HepG2 (cell line): ENCODE measurements at regions not wholly inside any gene's neighbourhood (a gene's known extent, or its start where the extent isn't known, plus 50 kb on each side); places are given as distances from the start of the nearest gene placed in this dataset.

ENCODE experiments used
- ATF2 ChIP-seq: sonication (generic); formaldehyde crosslinking; IDR thresholded peaks from 2 replicates; pipeline ENCODE4 v1.4.0; 2020; ENCODE audit warnings: missing genetic modification reagents
- ATF7 ChIP-seq, 2 experiments: fragments of 450-650 bp in 1 of 2; sonication (generic) in 1 of 2; formaldehyde crosslinking in 1 of 2; IDR thresholded peaks; 2 replicates each; pipeline versions ENCODE4 v1.4.0 to v1.6.1; 2016 to 2020; ENCODE audit warnings: antibody characterized with exemption in 1 of 2, mild to moderate bottlenecking in 1 of 2, missing genetic modification reagents in 1 of 2
- CTCF ChIP-seq: sonication (generic); formaldehyde crosslinking; IDR thresholded peaks from 2 replicates; pipeline ENCODE4 v1.5.0; 2020; ENCODE audit warnings: mild to moderate bottlenecking, missing genetic modification reagents, moderate library complexity
- ELK4 ChIP-seq: sonication (generic); formaldehyde crosslinking; IDR thresholded peaks from 2 replicates; pipeline ENCODE4 v1.9.0; 2021; ENCODE audit warnings: missing genetic modification reagents, borderline replicate concordance
- EP300 ChIP-seq, 3 experiments: sonication (generic) in 1 of 3; formaldehyde crosslinking in 1 of 3; IDR thresholded peaks; 2 replicates each; pipeline versions ENCODE4 v1.5.1 to v1.6.1; 2011 to 2020; ENCODE audit warnings: low read depth in 2 of 3, low read length in 2 of 3, borderline replicate concordance in 1 of 3, improper control_type of control experiment in 1 of 3, mild to moderate bottlenecking in 1 of 3, missing genetic modification reagents in 1 of 3, moderate library complexity in 1 of 3
- EZH2 ChIP-seq: conservative IDR thresholded peaks from 2 replicates; pipeline ENCODE4 v1.6.1; 2012; ENCODE audit warnings: mild to moderate bottlenecking, low read depth, low read length, moderate library complexity
- FOXP1 ChIP-seq, 2 experiments: fragments of 450-650 bp in 1 of 2; IDR thresholded peaks; 2 replicates each; pipeline ENCODE4 v1.6.1; 2017 to 2018; ENCODE audit warnings: antibody characterized with exemption in 1 of 2
- POLR2A ChIP-seq, 2 experiments: IDR thresholded peaks; 2 replicates each; pipeline ENCODE4 v1.6.1; 2011; ENCODE audit warnings: low read depth in 2 of 2, low read length in 2 of 2, mild to moderate bottlenecking in 1 of 2, moderate library complexity in 1 of 2; ENCODE audit not compliant: insufficient read depth in 1 of 2
- RFX3 ChIP-seq: IDR thresholded peaks from 2 replicates; pipeline ENCODE4 v1.6.1; 2016; ENCODE audit warnings: missing biosample characterization, missing genetic modification reagents
- SNRNP70 ChIP-seq: fragments of 200-400 bp; formaldehyde crosslinking; IDR thresholded peaks from 2 replicates; pipeline ENCODE4 v1.6.1; 2017; ENCODE audit warnings: mild to moderate bottlenecking, low read depth, low read length, moderate library complexity
- ZNF280B ChIP-seq: sonication (generic); formaldehyde crosslinking; IDR thresholded peaks from 2 replicates; pipeline ENCODE4 v1.5.0; 2020; ENCODE audit warnings: missing genetic modification reagents, mild to moderate bottlenecking, borderline replicate concordance
- ZNF678 ChIP-seq: sonication (generic); formaldehyde crosslinking; IDR thresholded peaks from 2 replicates; pipeline ENCODE4 v1.4.0; 2020; ENCODE audit warnings: mild to moderate bottlenecking, missing genetic modification reagents

GRCh38 chr6:139436200-139436956 lies 61.9 kb upstream of the CITED2 start:
- TF ChIP-seq POLR2A (IDR thresholded peaks at IDR 0.05; ENCODE audit: insufficient read depth in 1 of 2, low read depth in 2 of 2, low read length in 2 of 2) (no peak), ATF7 (IDR thresholded peaks at IDR 0.05) (no peak), ATF7 (CRISPR knock-in tag; IDR thresholded peaks at IDR 0.05) (no peak), FOXP1 (IDR thresholded peaks at IDR 0.05) (no peak), FOXP1 (CRISPR knock-in tag; IDR thresholded peaks at IDR 0.05) (no peak), CTCF (CRISPR knock-in tag) (no peak), RFX3 (CRISPR knock-in tag) (no peak), SNRNP70 (no peak), ELK4 (no peak), ZNF280B (no peak), ZNF678 (no peak), EZH2 (no peak), EP300 (IDR thresholded peaks at IDR 0.05; ENCODE audit: low read depth in 2 of 2, low read length in 2 of 2) (no peak), EP300 (CRISPR knock-in tag; IDR thresholded peaks at IDR 0.05; ENCODE audit: borderline replicate concordance) (no peak), ATF2 (CRISPR knock-in tag) (no peak)
